Spleen (tissue), 7 donors: ENCODE measurements at regions not wholly inside any gene's neighbourhood (a gene's known extent, or its start where the extent isn't known, plus 50 kb on each side); places are given as distances from the start of the nearest gene placed in this dataset.

Experiments
- CTCF ChIP-seq, 11 experiments: fragments of 200-600 bp in 7 of 11; fragments of 450-650 bp in 4 of 11; sonication (generic) in 4 of 11; IDR thresholded peaks in 8 of 11; conservative IDR thresholded peaks in 3 of 11; 1 replicate in 7 of 11; 2 replicates in 4 of 11; pipeline versions ENCODE4 v1.4.0 to v1.8.0; 2016 to 2021; ENCODE audit warnings: antibody characterized with exemption in 11 of 11, inconsistent platforms in 4 of 11, mild to moderate bottlenecking in 1 of 11
- POLR2A ChIP-seq, 3 donors: fragments of 450-650 bp; IDR thresholded peaks; one replicate each; pipeline ENCODE4 v1.5.1; 2017; ENCODE audit warnings: antibody characterized with exemption in 3 of 3, mild to moderate bottlenecking in 1 of 3
- POLR2AphosphoS5 ChIP-seq, 3 donors: sonication (generic); formaldehyde crosslinking; IDR thresholded peaks; one replicate each; pipeline ENCODE4 v1.5.1; 2017; ENCODE audit warnings: antibody characterized with exemption in 3 of 3
- donor health status: DM: no; HTN: no; CAD: no; lungs with moderate emphysema.
- donor health status: DM: no; HTN: no; CAD: no.
- donor health status: DM: no; HTN: no; CAD: no.

- TF ChIP-seq CTCF (IDR thresholded peaks at IDR 0.05 in 8 of 11, conservative IDR thresholded peaks at IDR 0.05 in 3 of 11) (no peak), POLR2A (IDR thresholded peaks at IDR 0.05) (no peak), POLR2AphosphoS5 (IDR thresholded peaks at IDR 0.05) (no peak)
These were observed 231.2 kb downstream of the NHLRC3 start for GRCh38 chr13:39269411-39269810.
